ENCODE measurements at regions not wholly inside any gene's neighbourhood (a gene's known extent, or its start where the extent isn't known, plus 50 kb on each side); places are given as distances from the start of the nearest gene placed in this dataset.

DNA sequence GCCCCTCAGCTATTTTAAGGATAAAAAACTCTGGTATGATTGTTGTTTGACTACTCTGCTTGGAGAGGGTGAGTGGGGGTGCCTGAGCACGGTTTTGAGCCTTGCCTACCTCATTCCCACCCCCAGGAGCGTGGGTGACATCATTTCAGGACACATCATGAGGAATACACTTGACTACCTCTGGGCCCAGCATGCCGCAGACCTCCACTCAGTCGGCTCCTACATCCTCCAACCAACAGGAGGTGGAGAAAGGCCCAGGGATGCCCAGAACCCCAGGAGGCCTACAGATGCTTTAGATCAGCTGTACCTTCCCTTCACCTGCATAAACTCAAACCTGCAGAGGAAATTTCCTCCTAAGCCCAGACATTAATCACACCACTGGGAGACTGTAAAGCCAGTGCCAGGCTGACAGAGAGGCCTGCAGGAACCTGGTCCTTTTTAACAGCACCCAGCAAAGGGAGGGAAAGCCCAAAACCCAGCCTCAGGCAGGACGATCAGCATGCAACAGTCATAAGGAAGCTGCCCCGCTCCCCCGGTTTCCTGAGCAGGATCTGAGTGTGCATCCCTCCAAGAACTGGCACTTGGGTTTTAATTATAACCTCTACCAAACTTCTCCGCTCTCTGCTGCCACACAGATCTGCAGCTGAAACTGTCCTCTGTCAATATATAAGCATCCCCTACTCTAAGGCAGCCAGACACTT, 61.7 kb upstream of the ZNRF2 start:
- TF ChIP-seq, protein P1, sequence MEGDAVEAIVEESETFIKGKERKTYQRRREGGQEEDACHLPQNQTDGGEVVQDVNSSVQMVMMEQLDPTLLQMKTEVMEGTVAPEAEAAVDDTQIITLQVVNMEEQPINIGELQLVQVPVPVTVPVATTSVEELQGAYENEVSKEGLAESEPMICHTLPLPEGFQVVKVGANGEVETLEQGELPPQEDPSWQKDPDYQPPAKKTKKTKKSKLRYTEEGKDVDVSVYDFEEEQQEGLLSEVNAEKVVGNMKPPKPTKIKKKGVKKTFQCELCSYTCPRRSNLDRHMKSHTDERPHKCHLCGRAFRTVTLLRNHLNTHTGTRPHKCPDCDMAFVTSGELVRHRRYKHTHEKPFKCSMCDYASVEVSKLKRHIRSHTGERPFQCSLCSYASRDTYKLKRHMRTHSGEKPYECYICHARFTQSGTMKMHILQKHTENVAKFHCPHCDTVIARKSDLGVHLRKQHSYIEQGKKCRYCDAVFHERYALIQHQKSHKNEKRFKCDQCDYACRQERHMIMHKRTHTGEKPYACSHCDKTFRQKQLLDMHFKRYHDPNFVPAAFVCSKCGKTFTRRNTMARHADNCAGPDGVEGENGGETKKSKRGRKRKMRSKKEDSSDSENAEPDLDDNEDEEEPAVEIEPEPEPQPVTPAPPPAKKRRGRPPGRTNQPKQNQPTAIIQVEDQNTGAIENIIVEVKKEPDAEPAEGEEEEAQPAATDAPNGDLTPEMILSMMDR (conservative IDR thresholded peaks at IDR 0.05; ENCODE audit: low read depth in 2 of 2) = no peak
- no peak for TF ChIP-seq EZH2phosphoT487 (IDR thresholded peaks at IDR 0.05; ENCODE audit: unreplicated experiment)
- no peak for TF ChIP-seq EZH2 (IDR thresholded peaks at IDR 0.05; ENCODE audit: low read depth, unreplicated experiment)
- no peak for TF ChIP-seq CREB1 (CRISPR knock-in tag; IDR thresholded peaks at IDR 0.05; ENCODE audit: low read depth)
- TF ChIP-seq, protein P2, sequence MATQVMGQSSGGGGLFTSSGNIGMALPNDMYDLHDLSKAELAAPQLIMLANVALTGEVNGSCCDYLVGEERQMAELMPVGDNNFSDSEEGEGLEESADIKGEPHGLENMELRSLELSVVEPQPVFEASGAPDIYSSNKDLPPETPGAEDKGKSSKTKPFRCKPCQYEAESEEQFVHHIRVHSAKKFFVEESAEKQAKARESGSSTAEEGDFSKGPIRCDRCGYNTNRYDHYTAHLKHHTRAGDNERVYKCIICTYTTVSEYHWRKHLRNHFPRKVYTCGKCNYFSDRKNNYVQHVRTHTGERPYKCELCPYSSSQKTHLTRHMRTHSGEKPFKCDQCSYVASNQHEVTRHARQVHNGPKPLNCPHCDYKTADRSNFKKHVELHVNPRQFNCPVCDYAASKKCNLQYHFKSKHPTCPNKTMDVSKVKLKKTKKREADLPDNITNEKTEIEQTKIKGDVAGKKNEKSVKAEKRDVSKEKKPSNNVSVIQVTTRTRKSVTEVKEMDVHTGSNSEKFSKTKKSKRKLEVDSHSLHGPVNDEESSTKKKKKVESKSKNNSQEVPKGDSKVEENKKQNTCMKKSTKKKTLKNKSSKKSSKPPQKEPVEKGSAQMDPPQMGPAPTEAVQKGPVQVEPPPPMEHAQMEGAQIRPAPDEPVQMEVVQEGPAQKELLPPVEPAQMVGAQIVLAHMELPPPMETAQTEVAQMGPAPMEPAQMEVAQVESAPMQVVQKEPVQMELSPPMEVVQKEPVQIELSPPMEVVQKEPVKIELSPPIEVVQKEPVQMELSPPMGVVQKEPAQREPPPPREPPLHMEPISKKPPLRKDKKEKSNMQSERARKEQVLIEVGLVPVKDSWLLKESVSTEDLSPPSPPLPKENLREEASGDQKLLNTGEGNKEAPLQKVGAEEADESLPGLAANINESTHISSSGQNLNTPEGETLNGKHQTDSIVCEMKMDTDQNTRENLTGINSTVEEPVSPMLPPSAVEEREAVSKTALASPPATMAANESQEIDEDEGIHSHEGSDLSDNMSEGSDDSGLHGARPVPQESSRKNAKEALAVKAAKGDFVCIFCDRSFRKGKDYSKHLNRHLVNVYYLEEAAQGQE (IDR thresholded peaks at IDR 0.05; ENCODE audit: unreplicated experiment) = no peak
- TF ChIP-seq POLR2AphosphoS5 (IDR thresholded peaks at IDR 0.05; ENCODE audit: low read depth) = no peak
- no peak for TF ChIP-seq NANOG (IDR thresholded peaks at IDR 0.05; ENCODE audit: borderline replicate concordance)
- TF ChIP-seq ZNF114 (CRISPR knock-in tag; IDR thresholded peaks at IDR 0.05) = no peak
- TF ChIP-seq, protein P3, sequence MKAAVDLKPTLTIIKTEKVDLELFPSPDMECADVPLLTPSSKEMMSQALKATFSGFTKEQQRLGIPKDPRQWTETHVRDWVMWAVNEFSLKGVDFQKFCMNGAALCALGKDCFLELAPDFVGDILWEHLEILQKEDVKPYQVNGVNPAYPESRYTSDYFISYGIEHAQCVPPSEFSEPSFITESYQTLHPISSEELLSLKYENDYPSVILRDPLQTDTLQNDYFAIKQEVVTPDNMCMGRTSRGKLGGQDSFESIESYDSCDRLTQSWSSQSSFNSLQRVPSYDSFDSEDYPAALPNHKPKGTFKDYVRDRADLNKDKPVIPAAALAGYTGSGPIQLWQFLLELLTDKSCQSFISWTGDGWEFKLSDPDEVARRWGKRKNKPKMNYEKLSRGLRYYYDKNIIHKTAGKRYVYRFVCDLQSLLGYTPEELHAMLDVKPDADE (IDR thresholded peaks at IDR 0.05) = no peak

Measured in GM23338 (cell line).